GM12873 (cell line): ENCODE measurements at regions not wholly inside any gene's neighbourhood (a gene's known extent, or its start where the extent isn't known, plus 50 kb on each side); places are given as distances from the start of the nearest gene placed in this dataset.

Source experiments
- CTCF ChIP-seq: IDR thresholded peaks from 2 replicates; pipeline ENCODE4 v1.5.1; 2012; ENCODE audit warnings: low read depth, mild to moderate bottlenecking, moderate library complexity, low read length, control low read depth; ENCODE audit not compliant: insufficient read depth; ENCODE audit errors: missing control alignments

- no peak for TF ChIP-seq CTCF
Measured at GRCh38 chr6:134830940-134831339, 119.0 kb downstream of the ALDH8A1 start.

GRCh38 chr6:134830194-134830593 is 119.7 kb downstream of the ALDH8A1 start:
- no peak for TF ChIP-seq CTCF

- no peak for TF ChIP-seq CTCF
Measured at GRCh38 chr6:134828641-134829040, 121.3 kb downstream of the ALDH8A1 start.

GRCh38 chr6:134826889-134827737 is 122.8 kb downstream of the ALDH8A1 start:
- no peak for TF ChIP-seq CTCF

GRCh38 chr6:134823710-134824034 is 126.2 kb downstream of the ALDH8A1 start:
- TF ChIP-seq CTCF, result no peak

GRCh38 chr6:134822920-134823709 is 126.8 kb downstream of the ALDH8A1 start:
- TF ChIP-seq CTCF, result peak; percentile 91
